Activated CD4-positive, alpha-beta T cell treated with anti-CD3 and anti-CD28 coated beads, Interleukin-2, amount 10 ng/mL, durations not matched to agents 24 days and 14 days (primary cell): ENCODE measurements at regions not wholly inside any gene's neighbourhood (a gene's known extent, or its start where the extent isn't known, plus 50 kb on each side); places are given as distances from the start of the nearest gene placed in this dataset.

Source experiments
- DNase-seq: peaks from one replicate; pipeline ENCODE4 v3.0.0; 2022
- H3K27ac Mint-ChIP-seq: one replicate; pipeline ENCODE4 v1.8.0; 2022; ENCODE audit warnings: mild to moderate bottlenecking, mixed read lengths
- H3K27me3 Mint-ChIP-seq: one replicate; pipeline ENCODE4 v1.8.0; 2022; ENCODE audit warnings: mixed read lengths
- H3K36me3 Mint-ChIP-seq: one replicate; pipeline ENCODE4 v1.8.0; 2022; ENCODE audit warnings: low read depth, mild to moderate bottlenecking, mixed read lengths
- H3K4me1 Mint-ChIP-seq: one replicate; pipeline ENCODE4 v1.8.0; 2021; ENCODE audit warnings: mixed read lengths
- H3K4me3 Mint-ChIP-seq: one replicate; pipeline ENCODE4 v1.8.0; 2022; ENCODE audit warnings: mild to moderate bottlenecking, moderate library complexity, mixed read lengths
- H3K9me3 Mint-ChIP-seq: one replicate; pipeline ENCODE4 v1.8.0; 2021; ENCODE audit warnings: mixed read lengths
- intact Hi-C: fragments of 100-400 bp; cut with micrococcal nuclease; formaldehyde crosslinking; loops from one replicate; pipeline ENCODE4 v1.15.1; 2023

GRCh38 chr3:153249906-153250305 is 87.9 kb downstream of the RAP2B start:
- no peaks in the 10 kb centered on the region for H3K27me3 Mint-ChIP-seq
- H3K9me3 Mint-ChIP-seq, result peaks cover 15% of the 10 kb centered on the region
- H3K4me3 Mint-ChIP-seq, result no peak overlapping the region
- no peak overlapping the region for H3K27ac Mint-ChIP-seq
- H3K4me1 Mint-ChIP-seq, result peaks cover 2% of the 10 kb centered on the region
- H3K36me3 Mint-ChIP-seq, result no peaks in the 10 kb centered on the region
- intact Hi-C loops, result no loop called here
- no peak for DNase-seq

GRCh38 chr3:153250446-153250845 is 88.4 kb downstream of the RAP2B start:
- no peaks in the 10 kb centered on the region for H3K27me3 Mint-ChIP-seq
- intact Hi-C loops, result no loop called here

GRCh38 chr3:153252963-153253362 is 90.9 kb downstream of the RAP2B start:
- intact Hi-C loops, result no loop called here
- peaks cover 5% of the 10 kb centered on the region for H3K4me1 Mint-ChIP-seq
- DNase-seq, result no peak
- peaks cover 10% of the 10 kb centered on the region for H3K9me3 Mint-ChIP-seq
- no peak overlapping the region for H3K27ac Mint-ChIP-seq
- no peak overlapping the region for H3K4me3 Mint-ChIP-seq
- no peaks in the 10 kb centered on the region for H3K36me3 Mint-ChIP-seq
- H3K27me3 Mint-ChIP-seq, result no peaks in the 10 kb centered on the region

More at GRCh38 chr3:153250446-153250845, 88.4 kb downstream of the RAP2B start:
- no peak overlapping the region for H3K4me3 Mint-ChIP-seq
- peaks cover 12% of the 10 kb centered on the region for H3K9me3 Mint-ChIP-seq
- DNase-seq, result no peak
- H3K36me3 Mint-ChIP-seq, result no peaks in the 10 kb centered on the region
- peaks cover 2% of the 10 kb centered on the region for H3K4me1 Mint-ChIP-seq
- H3K27ac Mint-ChIP-seq, result no peak overlapping the region

- H3K27ac Mint-ChIP-seq, result no peak overlapping the region
- no peak overlapping the region for H3K4me3 Mint-ChIP-seq
- H3K27me3 Mint-ChIP-seq, result no peaks in the 10 kb centered on the region
- H3K9me3 Mint-ChIP-seq, result peaks cover 10% of the 10 kb centered on the region
- H3K4me1 Mint-ChIP-seq, result peaks cover 3% of the 10 kb centered on the region
- intact Hi-C loops, result no loop called here
- H3K36me3 Mint-ChIP-seq, result no peaks in the 10 kb centered on the region
- no peak for DNase-seq
These were observed 92.3 kb downstream of the RAP2B start for GRCh38 chr3:153254361-153254760.

- H3K27me3 Mint-ChIP-seq, result no peaks in the 10 kb centered on the region
- no peak overlapping the region for H3K4me3 Mint-ChIP-seq
- no peak for DNase-seq
- peaks cover 3% of the 10 kb centered on the region for H3K4me1 Mint-ChIP-seq
- intact Hi-C loops, result no loop called here
- H3K27ac Mint-ChIP-seq, result no peak overlapping the region
- no peaks in the 10 kb centered on the region for H3K36me3 Mint-ChIP-seq
- H3K9me3 Mint-ChIP-seq, result no peaks in the 10 kb centered on the region
These were observed 95.8 kb downstream of the RAP2B start for GRCh38 chr3:153257673-153258351.

- Mint-ChIP-seq H3K4me3 (no peak overlapping the region), H3K27ac (no peak overlapping the region), H3K9me3 (peaks cover 13% of the 10 kb centered on the region), H3K27me3 (no peaks in the 10 kb centered on the region), H3K4me1 (peaks cover 3% of the 10 kb centered on the region), H3K36me3 (no peaks in the 10 kb centered on the region)
- no peak for DNase-seq
- intact Hi-C loops, result no loop called here
These were observed 97.9 kb downstream of the RAP2B start for GRCh38 chr3:153259956-153260355.

- Mint-ChIP-seq H3K27ac (no peak overlapping the region), H3K36me3 (no peaks in the 10 kb centered on the region), H3K4me1 (peaks cover 3% of the 10 kb centered on the region), H3K27me3 (no peaks in the 10 kb centered on the region), H3K9me3 (peaks cover 18% of the 10 kb centered on the region), H3K4me3 (no peak overlapping the region)
- intact Hi-C loops, result no loop called here
- DNase-seq, result no peak
These were observed 98.7 kb downstream of the RAP2B start for GRCh38 chr3:153260681-153261080.

- Mint-ChIP-seq H3K36me3 (no peaks in the 10 kb centered on the region), H3K4me3 (no peak overlapping the region), H3K9me3 (peaks cover 25% of the 10 kb centered on the region), H3K4me1 (no peaks in the 10 kb centered on the region), H3K27me3 (no peaks in the 10 kb centered on the region), H3K27ac (no peak overlapping the region)
- intact Hi-C loops, result no loop called here
- DNase-seq, result no peak
These were observed 104.6 kb downstream of the RAP2B start for GRCh38 chr3:153266619-153267018.

GRCh38 chr3:153268564-153269279 is 106.7 kb downstream of the RAP2B start:
- intact Hi-C loops, result no loop called here
- Mint-ChIP-seq H3K36me3 (no peaks in the 10 kb centered on the region), H3K9me3 (peaks cover 20% of the 10 kb centered on the region), H3K4me3 (no peak overlapping the region), H3K4me1 (peaks cover 5% of the 10 kb centered on the region), H3K27me3 (no peaks in the 10 kb centered on the region), H3K27ac (no peak overlapping the region)
- no peak for DNase-seq

- Mint-ChIP-seq H3K4me1 (peaks cover 5% of the 10 kb centered on the region), H3K27ac (no peak overlapping the region), H3K4me3 (no peak overlapping the region), H3K27me3 (no peaks in the 10 kb centered on the region), H3K9me3 (peaks cover 15% of the 10 kb centered on the region), H3K36me3 (no peaks in the 10 kb centered on the region)
- no peak for DNase-seq
- intact Hi-C loops, result no loop called here
These were observed 107.7 kb downstream of the RAP2B start for GRCh38 chr3:153269730-153270129.

GRCh38 chr3:153273217-153273616 is 111.2 kb downstream of the RAP2B start:
- H3K9me3 Mint-ChIP-seq, result no peaks in the 10 kb centered on the region
- no peaks in the 10 kb centered on the region for H3K27me3 Mint-ChIP-seq
- H3K27ac Mint-ChIP-seq, result no peak overlapping the region
- H3K4me3 Mint-ChIP-seq, result no peak overlapping the region
- no peak for DNase-seq
- H3K4me1 Mint-ChIP-seq, result peaks cover 5% of the 10 kb centered on the region
- no peaks in the 10 kb centered on the region for H3K36me3 Mint-ChIP-seq
- intact Hi-C loops, result no loop called here

- Mint-ChIP-seq H3K4me3 (no peak overlapping the region), H3K27ac (no peak overlapping the region), H3K9me3 (no peaks in the 10 kb centered on the region), H3K36me3 (no peaks in the 10 kb centered on the region), H3K4me1 (peaks cover 5% of the 10 kb centered on the region), H3K27me3 (no peaks in the 10 kb centered on the region)
- intact Hi-C loops, result no loop called here
- no peak for DNase-seq
These were observed 111.9 kb downstream of the RAP2B start for GRCh38 chr3:153273767-153274435.

- no peaks in the 10 kb centered on the region for H3K9me3 Mint-ChIP-seq
- no peaks in the 10 kb centered on the region for H3K36me3 Mint-ChIP-seq
- H3K27ac Mint-ChIP-seq, result no peak overlapping the region
- no peak for DNase-seq
- no peak overlapping the region for H3K4me3 Mint-ChIP-seq
- intact Hi-C loops, result no loop called here
- H3K4me1 Mint-ChIP-seq, result peaks cover 5% of the 10 kb centered on the region
- H3K27me3 Mint-ChIP-seq, result no peaks in the 10 kb centered on the region
These were observed 112.5 kb downstream of the RAP2B start for GRCh38 chr3:153274561-153274960.

GRCh38 chr3:153275514-153275913 is 113.5 kb downstream of the RAP2B start:
- Mint-ChIP-seq H3K36me3 (no peaks in the 10 kb centered on the region), H3K27ac (no peak overlapping the region), H3K4me3 (no peak overlapping the region), H3K4me1 (peaks cover 5% of the 10 kb centered on the region), H3K27me3 (no peaks in the 10 kb centered on the region), H3K9me3 (no peaks in the 10 kb centered on the region)
- no peak for DNase-seq
- intact Hi-C loops, result no loop called here
